Suppressor macrophage (primary cell): ENCODE measurements at regions not wholly inside any gene's neighbourhood (a gene's known extent, or its start where the extent isn't known, plus 50 kb on each side); places are given as distances from the start of the nearest gene placed in this dataset.
"Not testable (repeated sequence)": the region's sequence is repeated elsewhere in the genome, so short reads cannot be mapped to it uniquely, and the experiment has no call there.

ENCODE experiments used
- DNase-seq, 4 experiments: peaks; one replicate each; pipeline ENCODE4 v3.0.0-alpha.2; 2020 to 2022

GRCh38 chrX:128601706-128602105 is 549.5 kb upstream of the ACTRT1 start:
- DNase-seq: no peak

- DNase-seq: no peak
Observed at GRCh38 chrX:128599632-128600031, 547.4 kb upstream of the ACTRT1 start.

- DNase-seq: no peak
Observed at GRCh38 chrX:128582036-128582435, 529.8 kb upstream of the ACTRT1 start.

- no peak for DNase-seq
Observed at GRCh38 chrX:128581615-128582014, 529.4 kb upstream of the ACTRT1 start.

- DNase-seq: no peak
Observed at GRCh38 chrX:128543114-128543513, 490.9 kb upstream of the ACTRT1 start.

GRCh38 chrX:128518508-128518907 is 466.3 kb upstream of the ACTRT1 start:
- DNase-seq: peak in 2 of 4 experiments; percentile 0 to 2

- no peak for DNase-seq
Observed at GRCh38 chrX:128517691-128518090, 465.5 kb upstream of the ACTRT1 start.

GRCh38 chrX:128504496-128504895 is 452.3 kb upstream of the ACTRT1 start:
- no peak for DNase-seq

- DNase-seq: peak in 2 of 4 experiments; percentile 1
Observed at GRCh38 chrX:128464116-128464515, 411.9 kb upstream of the ACTRT1 start.

- no peak for DNase-seq
Observed at GRCh38 chrX:128460835-128461234, 408.6 kb upstream of the ACTRT1 start.

GRCh38 chrX:128458888-128459287 is 406.7 kb upstream of the ACTRT1 start:
- no peak for DNase-seq

- no peak for DNase-seq
Observed at GRCh38 chrX:128457674-128458073, 405.5 kb upstream of the ACTRT1 start.

GRCh38 chrX:128439159-128439558 is 387.0 kb upstream of the ACTRT1 start:
- no peak for DNase-seq

- no peak for DNase-seq
Observed at GRCh38 chrX:128438082-128438481, 385.9 kb upstream of the ACTRT1 start.

GRCh38 chrX:128436397-128437103 is 384.3 kb upstream of the ACTRT1 start:
- no peak for DNase-seq

GRCh38 chrX:128425546-128425945 is 373.3 kb upstream of the ACTRT1 start:
- no peak for DNase-seq

GRCh38 chrX:128408842-128409241 is 356.6 kb upstream of the ACTRT1 start:
- DNase-seq: no peak

- no peak for DNase-seq
Observed at GRCh38 chrX:128396601-128397000, 344.4 kb upstream of the ACTRT1 start.

GRCh38 chrX:128383846-128384245 is 331.6 kb upstream of the ACTRT1 start:
- DNase-seq: not testable (repeated sequence)

- peak in 2 of 4 experiments; percentile 1 for DNase-seq
Observed at GRCh38 chrX:128365492-128365891, 313.3 kb upstream of the ACTRT1 start.

GRCh38 chrX:128335671-128336070 is 283.5 kb upstream of the ACTRT1 start:
- DNase-seq: no peak

GRCh38 chrX:128334821-128335220 is 282.6 kb upstream of the ACTRT1 start:
- no peak for DNase-seq

- DNase-seq: no peak
Observed at GRCh38 chrX:128310912-128311311, 258.7 kb upstream of the ACTRT1 start.

- no peak for DNase-seq
Observed at GRCh38 chrX:128309311-128309710, 257.1 kb upstream of the ACTRT1 start.

GRCh38 chrX:128294198-128294597 is 242.0 kb upstream of the ACTRT1 start:
- DNase-seq: no peak
